GM18517 (cell line): ENCODE measurements at regions not wholly inside any gene's neighbourhood (a gene's known extent, or its start where the extent isn't known, plus 50 kb on each side); places are given as distances from the start of the nearest gene placed in this dataset.
"Not testable (repeated sequence)": the region's sequence is repeated elsewhere in the genome, so short reads cannot be mapped to it uniquely, and the experiment has no call there.

Experiments
- ATAC-seq: cut with Tn5 transposase; IDR thresholded peaks from one replicate; pipeline ENCODE4 v1.9.1; 2021; ENCODE audit warnings: mild to moderate bottlenecking, moderate library complexity; ENCODE audit not compliant: unreplicated experiment

- ATAC-seq, result no peak
These were observed 152.7 kb downstream of the C4orf33 start for GRCh38 chr4:129248621-129249020.

GRCh38 chr4:129254126-129254525 lies 158.2 kb downstream of the C4orf33 start:
- ATAC-seq, result no peak

GRCh38 chr4:129254526-129254925 lies 158.6 kb downstream of the C4orf33 start:
- no peak for ATAC-seq

- no peak for ATAC-seq
These were observed 165.6 kb downstream of the C4orf33 start for GRCh38 chr4:129261584-129261983.

GRCh38 chr4:129264008-129264657 lies 168.2 kb downstream of the C4orf33 start:
- peak; percentile 99 for ATAC-seq

GRCh38 chr4:129278868-129279267 lies 182.9 kb downstream of the C4orf33 start:
- no peak for ATAC-seq

GRCh38 chr4:129282293-129282692 lies 186.3 kb downstream of the C4orf33 start:
- no peak for ATAC-seq

GRCh38 chr4:129292194-129292593 lies 196.2 kb downstream of the C4orf33 start:
- not testable (repeated sequence) for ATAC-seq

GRCh38 chr4:129314781-129315180 lies 218.8 kb downstream of the C4orf33 start:
- no peak for ATAC-seq

- no peak for ATAC-seq
These were observed 227.0 kb downstream of the C4orf33 start for GRCh38 chr4:129322920-129323319.

GRCh38 chr4:129323658-129324057 lies 227.7 kb downstream of the C4orf33 start:
- no peak for ATAC-seq

GRCh38 chr4:129326571-129327460 lies 230.9 kb downstream of the C4orf33 start:
- no peak for ATAC-seq

- ATAC-seq, result no peak
These were observed 231.7 kb downstream of the C4orf33 start for GRCh38 chr4:129327637-129328036.

- no peak for ATAC-seq
These were observed 232.2 kb downstream of the C4orf33 start for GRCh38 chr4:129328162-129328561.

- no peak for ATAC-seq
These were observed 238.2 kb downstream of the C4orf33 start for GRCh38 chr4:129334136-129334535.

GRCh38 chr4:129335276-129335675 lies 239.3 kb downstream of the C4orf33 start:
- no peak for ATAC-seq

- no peak for ATAC-seq
These were observed 239.9 kb downstream of the C4orf33 start for GRCh38 chr4:129335818-129336217.

- ATAC-seq, result no peak
These were observed 240.7 kb downstream of the C4orf33 start for GRCh38 chr4:129336457-129337227.

- no peak for ATAC-seq
These were observed 241.3 kb downstream of the C4orf33 start for GRCh38 chr4:129337228-129337620.

- ATAC-seq, result no peak
These were observed 247.0 kb downstream of the C4orf33 start for GRCh38 chr4:129342819-129343408.

GRCh38 chr4:129344058-129344457 lies 248.1 kb downstream of the C4orf33 start:
- ATAC-seq, result peak; percentile 74
